B cell (primary cell): ENCODE measurements at regions not wholly inside any gene's neighbourhood (a gene's known extent, or its start where the extent isn't known, plus 50 kb on each side); places are given as distances from the start of the nearest gene placed in this dataset.

Source experiments
- CTCF ChIP-seq: fragments of 200-600 bp; IDR thresholded peaks from one replicate; pipeline ENCODE4 v1.8.0; 2022; ENCODE audit warnings: antibody characterized with exemption, mild to moderate bottlenecking
- EZH2 ChIP-seq: IDR thresholded peaks from 2 replicates; pipeline ENCODE4 v1.6.1; 2012; ENCODE audit warnings: borderline replicate concordance, low read depth, mild to moderate bottlenecking, moderate library complexity, low read length; ENCODE audit not compliant: insufficient read depth, poor library complexity, severe bottlenecking

DNA sequence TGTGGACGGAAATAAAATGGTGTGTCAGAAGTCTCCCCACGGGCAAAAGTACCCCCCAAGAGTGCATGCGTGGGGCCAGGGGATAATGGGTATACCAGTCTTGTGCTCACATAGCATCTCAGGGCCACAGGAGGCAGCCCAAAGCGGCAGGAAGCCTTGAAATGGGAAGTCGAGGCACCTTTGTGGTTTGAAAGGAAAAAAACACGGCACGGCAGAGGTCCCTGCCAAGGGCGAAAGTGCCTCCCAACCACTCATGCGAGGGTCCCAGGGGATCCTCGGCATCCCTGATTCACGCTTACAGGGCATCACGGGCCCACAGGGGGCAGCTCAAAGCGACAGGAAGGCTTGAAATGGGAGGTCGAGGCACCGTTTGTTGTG is 583.2 kb downstream of the ALG10 start:
- TF ChIP-seq CTCF (no peak), EZH2 (no peak)
